Smooth muscle cell (in vitro differentiated cells): ENCODE measurements at regions not wholly inside any gene's neighbourhood (a gene's known extent, or its start where the extent isn't known, plus 50 kb on each side); places are given as distances from the start of the nearest gene placed in this dataset. TPM values are rescaled to one million over a fixed set of nuclear protein-coding genes. Genes with fewer than 3 reads are reported as not detected.

Source experiments
- DNase-seq: peaks from one replicate; lab custom pipeline; 2025; ENCODE audit not compliant: unreplicated experiment; lab: John Stamatoyannopoulos, UW
- H2AFZ ChIP-seq: fragments of 200-600 bp; sonication (generic); 2 replicates; pipeline ENCODE4 v1.6.0; 2016; ENCODE audit warnings: antibody characterized with exemption, low read depth, mild to moderate bottlenecking
- H3F3A ChIP-seq: fragments of 200-600 bp; sonication (generic); 2 replicates; pipeline ENCODE4 v1.6.0; 2017; ENCODE audit warnings: antibody characterized with exemption, low read depth
- H3K27ac ChIP-seq: fragments of 200-600 bp; sonication (generic); 2 replicates; pipeline ENCODE4 v1.5.1; 2016; ENCODE audit warnings: low read depth, mild to moderate bottlenecking
- H3K27me3 ChIP-seq: fragments of 200-600 bp; sonication (generic); 2 replicates; pipeline ENCODE4 v1.6.1; 2016; ENCODE audit warnings: low read depth, mild to moderate bottlenecking
- H3K36me3 ChIP-seq: fragments of 200-600 bp; sonication (generic); 2 replicates; pipeline ENCODE4 v1.5.1; 2016; ENCODE audit warnings: low read depth
- H3K4me1 ChIP-seq: fragments of 200-600 bp; sonication (generic); 2 replicates; pipeline ENCODE4 v1.5.1; 2016; ENCODE audit warnings: low read depth
- H3K4me2 ChIP-seq: fragments of 200-600 bp; sonication (generic); 2 replicates; pipeline ENCODE4 v1.6.0; 2016; ENCODE audit warnings: mild to moderate bottlenecking
- H3K4me3 ChIP-seq: fragments of 200-600 bp; sonication (generic); 2 replicates; pipeline ENCODE4 v1.5.1; 2016; ENCODE audit warnings: mild to moderate bottlenecking
- H3K79me2 ChIP-seq: fragments of 200-600 bp; sonication (generic); 2 replicates; pipeline ENCODE4 v1.6.0; 2016; ENCODE audit warnings: low read depth, mild to moderate bottlenecking
- H3K9ac ChIP-seq: fragments of 200-600 bp; sonication (generic); 2 replicates; pipeline ENCODE4 v1.6.0; 2016; ENCODE audit warnings: low read depth
- H3K9me3 ChIP-seq: fragments of 200-600 bp; sonication (generic); replicated peaks from 2 replicates; pipeline ENCODE4 v1.5.1; 2016; ENCODE audit warnings: low read depth
- H4K20me1 ChIP-seq: fragments of 200-600 bp; sonication (generic); 2 replicates; pipeline ENCODE4 v1.6.0; 2016; ENCODE audit warnings: low read depth
- CTCF ChIP-seq: fragments of 200-600 bp; sonication (generic); IDR thresholded peaks from 2 replicates; pipeline ENCODE4 v1.5.1; 2017; ENCODE audit warnings: borderline replicate concordance, mild to moderate bottlenecking, antibody characterized with exemption; ENCODE audit not compliant: insufficient read depth, poor library complexity, severe bottlenecking
- WGBS: methylation state at CpG from one replicate; pipeline ENCODE4 v1.1.7; 2016; ENCODE audit warnings: low lambda C conversion rate; 5-methylcytosine and 5-hydroxymethylcytosine counted together
- small RNA-seq: library from RNA; depleted of rRNA; stranded (forward); fragments of <200 nt; gene quantifications from one replicate; pipeline ENCODE3, GENCODE V24; 2014

GRCh38 chr18:8554354-8554753 lies 54.9 kb upstream of the RAB12 start:
- 94% methylated on average over 2 of the region's 2 CpGs for WGBS
- H3K27me3 ChIP-seq: no peaks in the 10 kb centered on the region
- no peak for DNase-seq
- H4K20me1 ChIP-seq: no peaks in the 10 kb centered on the region
- H3K36me3 ChIP-seq: no peaks in the 10 kb centered on the region
- no peaks in the 10 kb centered on the region for H3K79me2 ChIP-seq
- H3K4me2 ChIP-seq: no peak overlapping the region
- H3K9ac ChIP-seq: no peak overlapping the region
- H3K27ac ChIP-seq: no peak overlapping the region
- no peaks in the 10 kb centered on the region for H3K9me3 ChIP-seq
- H2AFZ ChIP-seq: no peak overlapping the region
- H3K4me3 ChIP-seq: no peak overlapping the region
- H3K4me1 ChIP-seq: no peaks in the 10 kb centered on the region
- no peaks in the 10 kb centered on the region for H3F3A ChIP-seq
- no peak for TF ChIP-seq CTCF

DNA sequence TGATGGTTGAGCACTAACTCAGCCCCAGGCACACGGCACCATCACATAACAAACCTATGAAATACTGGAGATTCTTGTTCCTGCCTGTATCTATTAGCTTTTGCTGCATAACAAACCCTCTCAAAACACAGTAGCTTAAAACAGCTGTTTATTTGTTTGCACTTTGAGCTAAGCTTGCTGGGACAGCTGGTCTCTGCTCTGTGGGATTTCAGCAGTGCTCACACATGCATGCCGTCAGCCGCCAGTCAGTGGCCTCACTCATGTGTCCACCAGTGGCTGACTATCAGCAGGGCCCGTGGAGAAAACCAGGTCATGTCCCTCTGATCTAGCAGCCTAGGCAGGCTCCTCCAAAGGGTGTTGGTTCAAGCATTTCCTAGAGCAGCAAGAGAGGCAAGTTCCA lies 52.8 kb upstream of the RAB12 start:
- Histone ChIP-seq H3K9me3 (no peaks in the 10 kb centered on the region), H4K20me1 (no peaks in the 10 kb centered on the region), H3K4me1 (no peaks in the 10 kb centered on the region), H3K79me2 (no peaks in the 10 kb centered on the region), H3K4me3 (no peak overlapping the region), H3K27ac (no peak overlapping the region), H3K4me2 (no peak overlapping the region), H2AFZ (no peak overlapping the region), H3K27me3 (no peaks in the 10 kb centered on the region), H3K36me3 (no peaks in the 10 kb centered on the region), H3K9ac (no peak overlapping the region), H3F3A (no peaks in the 10 kb centered on the region)
- no peak for DNase-seq
- 75% methylated on average over 4 of the region's 4 CpGs for WGBS
- TF ChIP-seq CTCF: no peak

Small RNA genes lying in the stretch of these regions (small RNA-seq; reads per million reads assigned to genes)
- gene RN7SL50P: not detected
